GM19395 (cell line): ENCODE measurements at regions not wholly inside any gene's neighbourhood (a gene's known extent, or its start where the extent isn't known, plus 50 kb on each side); places are given as distances from the start of the nearest gene placed in this dataset.

Experiments
- ATAC-seq: cut with Tn5 transposase; IDR thresholded peaks from one replicate; pipeline ENCODE4 v1.9.1; 2021; ENCODE audit warnings: mild to moderate bottlenecking, moderate library complexity; ENCODE audit not compliant: unreplicated experiment

- no peak for ATAC-seq
These were observed 163.6 kb downstream of the BRMS1L start for GRCh38 chr14:35989736-35990135.

GRCh38 chr14:35988972-35989690 is 163.0 kb downstream of the BRMS1L start:
- no peak for ATAC-seq

GRCh38 chr14:35988550-35988949 is 162.4 kb downstream of the BRMS1L start:
- no peak for ATAC-seq

GRCh38 chr14:35987731-35988130 is 161.6 kb downstream of the BRMS1L start:
- ATAC-seq = no peak

- ATAC-seq = peak; percentile 83
These were observed 160.1 kb downstream of the BRMS1L start for GRCh38 chr14:35986219-35986573.

- peak; percentile 61 for ATAC-seq
These were observed 159.5 kb downstream of the BRMS1L start for GRCh38 chr14:35985474-35986218.

GRCh38 chr14:35979531-35979930 is 153.4 kb downstream of the BRMS1L start:
- no peak for ATAC-seq

- no peak for ATAC-seq
These were observed 152.4 kb downstream of the BRMS1L start for GRCh38 chr14:35978561-35978960.

GRCh38 chr14:35975814-35976213 is 149.7 kb downstream of the BRMS1L start:
- ATAC-seq = no peak

GRCh38 chr14:35973770-35974169 is 147.6 kb downstream of the BRMS1L start:
- no peak for ATAC-seq

GRCh38 chr14:35971965-35972630 is 146.0 kb downstream of the BRMS1L start:
- no peak for ATAC-seq

- no peak for ATAC-seq
These were observed 143.2 kb downstream of the BRMS1L start for GRCh38 chr14:35969310-35969709.

GRCh38 chr14:35965400-35965799 is 139.3 kb downstream of the BRMS1L start:
- no peak for ATAC-seq

GRCh38 chr14:35964697-35965286 is 138.7 kb downstream of the BRMS1L start:
- no peak for ATAC-seq

- ATAC-seq = peak; percentile 62
These were observed 137.1 kb downstream of the BRMS1L start for GRCh38 chr14:35963209-35963608.

- no peak for ATAC-seq
These were observed 135.6 kb downstream of the BRMS1L start for GRCh38 chr14:35961697-35962274.

GRCh38 chr14:35959835-35960234 is 133.7 kb downstream of the BRMS1L start:
- ATAC-seq = no peak

GRCh38 chr14:35958499-35958898 is 132.4 kb downstream of the BRMS1L start:
- ATAC-seq = no peak

GRCh38 chr14:35956376-35957085 is 130.4 kb downstream of the BRMS1L start:
- no peak for ATAC-seq

GRCh38 chr14:35952584-35952983 is 126.4 kb downstream of the BRMS1L start:
- no peak for ATAC-seq
